Stomach (tissue), 4 donors: ENCODE measurements at regions not wholly inside any gene's neighbourhood (a gene's known extent, or its start where the extent isn't known, plus 50 kb on each side); places are given as distances from the start of the nearest gene placed in this dataset.

Source experiments
- CTCF ChIP-seq, 7 experiments: fragments of 450-650 bp in 4 of 7; fragments of 200-600 bp in 3 of 7; sonication (generic) in 3 of 7; IDR thresholded peaks; one replicate each; pipeline ENCODE4 v1.5.1; 2016 to 2019; ENCODE audit warnings: antibody characterized with exemption in 7 of 7, control low read depth in 2 of 7, mild to moderate bottlenecking in 1 of 7
- EP300 ChIP-seq: sonication (generic); formaldehyde crosslinking; IDR thresholded peaks from one replicate; pipeline ENCODE4 v1.6.1; 2017; ENCODE audit warnings: antibody characterized with exemption
- POLR2A ChIP-seq, 4 donors: fragments of 450-650 bp; IDR thresholded peaks; one replicate each; pipeline ENCODE4 v1.6.1; 2016; ENCODE audit warnings: antibody characterized with exemption in 4 of 4, control low read depth in 2 of 4, mild to moderate bottlenecking in 1 of 4, moderate library complexity in 1 of 4
- POLR2AphosphoS5 ChIP-seq, 3 donors: sonication (generic); formaldehyde crosslinking; IDR thresholded peaks; one replicate each; pipeline ENCODE4 v1.6.1; 2016; ENCODE audit warnings: antibody characterized with exemption in 3 of 3

DNA sequence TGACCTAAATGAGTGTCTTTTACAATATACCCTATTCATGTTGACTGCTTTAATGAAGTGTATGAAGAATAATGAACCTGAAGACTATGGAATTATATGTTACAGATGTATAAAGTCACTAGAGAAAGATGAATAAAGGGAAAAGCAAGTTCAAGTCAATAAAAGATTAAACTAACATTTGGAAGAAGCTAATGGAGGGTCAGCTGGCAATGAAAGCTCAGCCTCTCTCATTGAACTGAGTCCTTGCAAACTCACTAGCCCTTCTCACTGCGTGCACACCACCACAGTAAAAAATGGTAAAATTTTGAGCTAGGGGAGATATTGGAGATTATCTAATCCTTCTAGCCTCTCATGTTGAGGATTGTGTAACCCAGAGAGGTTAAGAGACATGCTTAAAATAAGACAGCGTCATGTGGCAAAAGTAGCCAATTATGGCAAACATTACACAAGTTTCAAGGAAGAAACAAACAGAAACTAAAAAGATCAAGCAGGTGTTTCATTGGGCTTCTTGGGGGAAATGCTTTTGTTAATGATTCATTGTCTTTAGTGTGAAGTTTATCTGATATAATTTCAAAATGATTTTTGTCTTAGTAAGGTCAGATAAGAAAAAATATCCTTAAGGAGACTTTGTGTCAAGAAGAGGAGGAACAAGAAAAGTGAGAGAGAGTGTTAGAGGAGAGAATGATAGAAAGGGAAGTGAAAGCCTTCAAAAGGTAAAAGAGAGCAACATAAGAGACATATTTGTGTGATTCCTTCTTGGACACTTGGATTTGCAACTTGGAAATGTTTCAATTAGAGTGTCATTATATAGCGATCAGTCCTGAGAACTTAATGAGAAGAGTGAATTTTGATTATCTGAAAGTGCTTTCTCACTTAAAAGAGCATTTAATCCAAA, 893.7 kb upstream of the FAM98A start:
- TF ChIP-seq CTCF (IDR thresholded peaks at IDR 0.05) (no peak), POLR2AphosphoS5 (IDR thresholded peaks at IDR 0.05) (no peak), EP300 (no peak), POLR2A (IDR thresholded peaks at IDR 0.05) (no peak)
